HG03064 (cell line): ENCODE measurements at regions not wholly inside any gene's neighbourhood (a gene's known extent, or its start where the extent isn't known, plus 50 kb on each side); places are given as distances from the start of the nearest gene placed in this dataset.
"Not testable (repeated sequence)": the region's sequence is repeated elsewhere in the genome, so short reads cannot be mapped to it uniquely, and the experiment has no call there.

Source experiments
- ATAC-seq: cut with Tn5 transposase; IDR thresholded peaks from one replicate; pipeline ENCODE4 v1.9.1; 2021; ENCODE audit warnings: low read depth; ENCODE audit not compliant: unreplicated experiment

- no peak for ATAC-seq
These were observed 230.3 kb downstream of the TFAP2A start for GRCh38 chr6:10184371-10185227.

GRCh38 chr6:10180138-10181074 is 234.5 kb downstream of the TFAP2A start:
- no peak for ATAC-seq

GRCh38 chr6:10177704-10178103 is 237.2 kb downstream of the TFAP2A start:
- no peak for ATAC-seq

GRCh38 chr6:10175362-10175761 is 239.5 kb downstream of the TFAP2A start:
- no peak for ATAC-seq

GRCh38 chr6:10174761-10175160 is 240.1 kb downstream of the TFAP2A start:
- no peak for ATAC-seq

GRCh38 chr6:10174056-10174455 is 240.8 kb downstream of the TFAP2A start:
- no peak for ATAC-seq

- ATAC-seq: not testable (repeated sequence)
These were observed 243.2 kb downstream of the TFAP2A start for GRCh38 chr6:10171706-10172105.

- no peak for ATAC-seq
These were observed 244.1 kb downstream of the TFAP2A start for GRCh38 chr6:10170816-10171215.

- no peak for ATAC-seq
These were observed 248.8 kb downstream of the TFAP2A start for GRCh38 chr6:10166031-10166430.

GRCh38 chr6:10163203-10163962 is 251.5 kb downstream of the TFAP2A start:
- no peak for ATAC-seq

GRCh38 chr6:10156875-10157274 is 258.0 kb downstream of the TFAP2A start:
- ATAC-seq: no peak

GRCh38 chr6:10154251-10154650 is 260.6 kb downstream of the TFAP2A start:
- no peak for ATAC-seq

- no peak for ATAC-seq
These were observed 263.5 kb downstream of the TFAP2A start for GRCh38 chr6:10151144-10151915.

GRCh38 chr6:10149603-10150002 is 265.3 kb downstream of the TFAP2A start:
- ATAC-seq: no peak

GRCh38 chr6:10146715-10147451 is 268.0 kb downstream of the TFAP2A start:
- peak; percentile 99 for ATAC-seq

GRCh38 chr6:10144772-10145171 is 270.1 kb downstream of the TFAP2A start:
- no peak for ATAC-seq

- ATAC-seq: no peak
These were observed 273.0 kb downstream of the TFAP2A start for GRCh38 chr6:10141746-10142443.

- ATAC-seq: no peak
These were observed 274.1 kb downstream of the TFAP2A start for GRCh38 chr6:10140824-10141223.

GRCh38 chr6:10140136-10140535 is 274.7 kb downstream of the TFAP2A start:
- no peak for ATAC-seq
